ENCODE measurements at regions not wholly inside any gene's neighbourhood (a gene's known extent, or its start where the extent isn't known, plus 50 kb on each side); places are given as distances from the start of the nearest gene placed in this dataset.
"Not testable (repeated sequence)": the region's sequence is repeated elsewhere in the genome, so short reads cannot be mapped to it uniquely, and the experiment has no call there.

DNA sequence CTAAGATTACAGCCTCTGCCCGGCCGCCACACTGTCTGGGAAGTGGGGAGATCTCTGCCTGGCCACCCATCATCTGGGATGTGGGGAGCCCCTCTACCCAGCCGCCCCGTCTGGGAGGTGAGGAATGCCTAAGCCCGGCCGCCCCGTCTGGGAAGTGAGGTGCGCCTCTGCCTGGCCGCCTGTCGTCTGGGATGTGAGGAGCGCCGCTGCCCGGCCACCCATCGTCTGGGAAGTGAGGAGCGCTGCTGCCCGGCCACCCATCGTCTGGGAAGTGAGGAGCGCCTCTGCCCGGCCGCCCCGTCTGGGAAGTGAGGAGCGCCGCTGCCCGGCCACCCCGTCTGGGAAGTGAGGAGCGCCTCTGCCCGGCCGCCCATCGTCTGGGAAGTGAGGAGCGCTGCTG, 135.9 kb upstream of the PROKR2 start:
- not testable (repeated sequence) for DNase-seq (ENCODE audit: low read depth in 2 of 2)

GRCh38 chr20:5452286-5452685, 135.5 kb upstream of the PROKR2 start:
- DNase-seq (ENCODE audit: low read depth in 2 of 2), result not testable (repeated sequence)

DNA sequence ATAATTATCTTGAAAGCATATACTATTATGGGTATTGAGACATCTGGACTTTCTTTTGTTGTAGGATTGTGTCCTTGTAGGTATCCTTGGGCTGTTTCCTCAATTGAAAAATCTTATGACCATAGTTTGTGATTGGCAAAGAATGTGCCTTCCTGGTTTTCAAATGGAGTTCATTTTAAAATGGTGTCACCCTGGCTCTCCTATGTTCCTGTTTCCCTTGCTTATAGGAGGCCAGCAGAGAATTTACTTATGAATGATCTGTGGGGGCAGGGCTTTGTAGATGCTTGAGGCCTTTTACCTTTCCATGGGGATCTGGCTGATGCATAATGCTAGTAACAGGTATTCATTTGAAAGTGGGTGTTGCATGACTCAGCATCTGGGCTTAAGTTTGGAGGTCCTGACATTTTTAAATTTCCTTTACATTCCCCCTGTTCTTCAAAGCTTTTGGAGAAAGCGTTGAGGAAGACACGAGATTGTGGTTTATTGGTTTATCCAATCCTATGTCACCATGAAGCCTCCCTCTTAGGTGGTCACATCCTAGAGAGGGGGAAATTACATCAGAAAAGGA, 135.0 kb upstream of the PROKR2 start:
- no peak for DNase-seq (ENCODE audit: low read depth in 2 of 2)

GRCh38 chr20:5448449-5449118, 131.8 kb upstream of the PROKR2 start:
- DNase-seq (ENCODE audit: low read depth in 2 of 2), result peak; percentile 1

GRCh38 chr20:5447188-5447587, 130.4 kb upstream of the PROKR2 start:
- no peak for DNase-seq (ENCODE audit: low read depth in 2 of 2)

- no peak for DNase-seq (ENCODE audit: low read depth in 2 of 2)
Measured at GRCh38 chr20:5445611-5446010, 128.9 kb upstream of the PROKR2 start.

- no peak for DNase-seq (ENCODE audit: low read depth in 2 of 2)
Measured at GRCh38 chr20:5442101-5442500, 125.3 kb upstream of the PROKR2 start.

DNA sequence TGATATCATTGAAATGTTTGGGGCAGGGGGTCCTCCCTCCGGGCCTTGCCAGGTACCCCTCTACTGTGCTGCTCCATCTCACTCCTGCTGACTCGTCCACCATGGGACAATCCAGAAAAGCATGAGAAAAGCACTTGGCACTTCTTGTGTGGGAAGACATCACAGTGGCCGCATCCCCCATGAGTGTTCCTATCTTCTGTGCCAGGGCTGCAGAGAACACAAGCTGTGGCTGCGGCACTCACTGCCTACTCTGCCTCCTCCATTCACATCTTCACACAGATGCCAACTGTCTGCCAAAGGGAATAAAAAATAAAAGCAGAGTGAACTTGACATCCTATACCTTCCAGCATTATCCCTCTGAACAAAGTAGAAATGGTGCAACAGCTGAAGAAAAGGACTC, 117.4 kb upstream of the PROKR2 start:
- DNase-seq (ENCODE audit: low read depth in 2 of 2), result no peak

GRCh38 chr20:5433352-5433751, 116.6 kb upstream of the PROKR2 start:
- no peak for DNase-seq (ENCODE audit: low read depth in 2 of 2)

- DNase-seq (ENCODE audit: low read depth in 2 of 2), result no peak
Measured at GRCh38 chr20:5432030-5432429, 115.3 kb upstream of the PROKR2 start.

GRCh38 chr20:5430670-5431069, 113.9 kb upstream of the PROKR2 start:
- DNase-seq (ENCODE audit: low read depth in 2 of 2), result no peak

- DNase-seq (ENCODE audit: low read depth in 2 of 2), result no peak
Measured at GRCh38 chr20:5426026-5426425, 109.3 kb upstream of the PROKR2 start.

DNA sequence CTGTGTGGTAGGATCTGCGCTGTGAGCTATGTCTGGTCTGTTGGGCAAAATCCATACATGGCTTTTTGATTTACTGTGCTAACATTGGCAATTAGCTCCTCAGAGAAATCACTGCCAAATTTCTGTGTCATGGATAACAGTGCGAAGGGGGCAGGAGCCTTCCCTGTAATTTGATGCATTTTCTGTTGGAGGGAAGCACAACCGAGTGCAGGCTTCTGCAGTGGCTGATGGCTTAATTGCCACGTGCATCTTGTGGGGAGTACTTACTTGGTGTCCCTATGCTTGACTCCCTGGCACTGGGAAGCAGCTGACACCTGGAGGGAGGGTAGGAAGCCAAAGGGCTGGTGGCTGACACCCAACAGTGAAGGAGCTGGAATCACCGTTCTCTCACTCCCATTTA, 99.3 kb upstream of the PROKR2 start:
- DNase-seq (ENCODE audit: low read depth in 2 of 2), result no peak

DNA sequence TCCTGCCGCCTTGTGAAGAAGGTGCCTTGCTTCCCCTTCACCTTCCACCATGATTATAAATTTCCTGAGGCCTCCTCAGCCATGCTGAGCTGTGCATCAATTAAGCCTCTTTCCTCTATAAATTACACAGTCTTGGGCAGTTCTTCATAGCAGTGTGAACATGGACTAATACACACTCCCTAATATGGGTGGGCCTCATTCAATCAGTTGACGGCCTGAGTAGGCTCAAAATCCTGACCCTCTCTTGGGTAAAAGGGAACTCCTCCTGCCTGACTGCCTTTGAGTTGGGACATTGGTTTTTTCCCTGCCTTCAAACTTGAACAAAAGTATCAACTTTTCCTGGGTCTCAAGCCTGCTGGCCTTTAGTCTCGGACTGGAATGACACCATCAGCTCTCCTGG, 96.6 kb upstream of the PROKR2 start:
- no peak for DNase-seq (ENCODE audit: low read depth in 2 of 2)

- no peak for DNase-seq (ENCODE audit: low read depth in 2 of 2)
Measured at GRCh38 chr20:5410470-5410869, 93.7 kb upstream of the PROKR2 start.

DNA sequence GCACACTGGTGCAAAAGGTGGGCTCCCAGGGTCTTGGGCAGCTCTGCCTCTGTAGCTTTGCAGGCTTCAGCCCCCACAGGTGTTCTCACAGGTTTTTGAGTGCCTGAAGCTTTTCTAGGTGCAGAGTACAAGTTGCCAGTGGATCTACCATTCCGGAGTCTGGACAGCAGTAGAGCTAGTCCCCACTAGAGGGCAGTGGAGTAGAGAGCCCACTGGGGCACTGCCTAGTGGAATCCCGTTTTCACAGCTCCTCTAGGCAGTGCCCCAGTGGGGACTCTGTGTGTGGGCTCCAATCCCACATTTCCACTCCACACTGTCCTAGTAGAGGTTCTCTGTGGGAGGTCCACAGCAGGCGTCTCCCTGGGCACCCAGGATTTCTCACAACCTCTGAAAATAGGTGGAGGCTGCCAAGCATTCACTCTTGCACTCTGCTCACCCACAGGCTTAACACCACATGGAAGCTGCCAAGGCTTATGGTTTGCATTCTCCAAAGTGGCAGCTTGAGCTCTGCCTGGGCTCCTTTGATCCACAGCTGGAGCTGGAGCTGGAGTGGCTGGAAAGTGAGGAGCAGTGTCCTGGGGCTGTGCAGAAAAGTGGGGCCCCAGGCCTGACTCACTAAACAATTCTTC, 86.3 kb upstream of the PROKR2 start:
- DNase-seq (ENCODE audit: low read depth in 2 of 2), result no peak

GRCh38 chr20:5401277-5401875, 84.6 kb upstream of the PROKR2 start:
- DNase-seq (ENCODE audit: low read depth in 2 of 2), result no peak

DNA sequence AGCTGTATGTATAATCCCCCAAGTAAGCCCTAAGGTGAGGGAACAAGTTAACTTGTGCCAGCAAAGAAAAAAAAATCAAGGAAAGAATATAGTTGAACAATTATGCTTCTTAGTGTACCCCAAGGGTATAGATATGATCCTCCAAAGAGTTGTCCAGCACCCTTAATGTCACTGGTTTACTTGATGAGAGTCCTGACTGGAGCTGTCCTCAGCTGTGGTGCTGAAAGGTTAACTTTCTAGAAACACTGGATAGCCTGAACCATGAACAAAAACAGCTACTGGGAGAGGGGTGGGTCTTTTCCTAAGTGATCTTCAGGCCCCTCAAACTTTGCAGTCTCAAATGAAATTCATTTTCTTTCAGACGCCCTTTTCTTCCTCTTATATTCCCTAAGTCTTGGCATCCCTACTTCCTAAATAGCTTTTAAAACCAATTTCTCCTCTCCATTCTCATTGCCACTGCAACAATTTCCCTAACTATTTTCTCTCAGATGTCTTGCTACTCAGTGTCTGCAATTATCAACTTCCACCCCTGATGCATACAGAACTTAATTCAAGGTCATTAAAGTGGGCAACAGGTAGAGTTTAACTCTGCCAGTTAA, 83.5 kb upstream of the PROKR2 start:
- no peak for DNase-seq (ENCODE audit: low read depth in 2 of 2)

- DNase-seq (ENCODE audit: low read depth in 2 of 2), result no peak
Measured at GRCh38 chr20:5397393-5397792, 80.6 kb upstream of the PROKR2 start.

DNA sequence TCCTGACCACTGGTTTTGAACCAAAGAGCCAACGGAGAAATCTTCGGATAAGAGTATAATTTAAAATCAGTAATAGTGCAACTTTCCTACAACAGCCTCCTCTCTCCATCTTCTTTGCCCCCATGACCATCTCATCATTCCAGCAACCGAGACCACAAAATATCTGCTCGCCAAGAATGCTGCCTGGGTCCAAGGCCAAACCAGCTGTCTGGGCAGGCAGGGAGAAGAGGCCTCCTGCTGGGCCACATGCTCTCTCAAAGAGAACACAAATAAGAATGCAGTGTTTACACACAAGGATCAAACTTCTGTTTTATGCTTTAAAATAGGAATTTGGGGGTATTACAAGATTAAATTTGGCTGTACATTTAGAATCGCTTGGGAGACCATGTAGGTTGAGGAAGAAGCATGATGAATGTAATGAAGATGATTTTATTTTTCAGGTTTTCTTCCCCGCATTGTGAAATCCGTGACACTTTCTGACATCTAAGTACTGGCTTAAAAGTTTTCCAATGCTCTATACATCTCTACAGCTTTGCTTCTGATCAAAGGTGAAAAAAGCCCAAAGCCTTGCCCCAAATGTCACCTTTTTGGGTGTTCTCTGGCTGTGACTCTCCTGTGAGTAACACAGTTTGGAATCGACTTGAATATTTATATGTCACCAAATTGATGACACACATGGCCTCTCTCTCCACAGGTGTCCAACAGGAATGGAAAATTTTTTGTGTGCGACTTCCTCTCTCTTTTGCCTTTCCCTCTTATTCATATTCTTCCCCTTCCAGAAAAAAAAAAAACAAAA, 79.4 kb upstream of the PROKR2 start:
- DNase-seq (ENCODE audit: low read depth in 2 of 2), result no peak

- no peak for DNase-seq (ENCODE audit: low read depth in 2 of 2)
Measured at GRCh38 chr20:5393218-5393870, 76.6 kb upstream of the PROKR2 start.
